MCF 10A (cell line): ENCODE measurements at regions not wholly inside any gene's neighbourhood (a gene's known extent, or its start where the extent isn't known, plus 50 kb on each side); places are given as distances from the start of the nearest gene placed in this dataset.

Source experiments
- BruUV-seq: library from RNA; stranded (reverse); fragments of 400-500 nt; replicated peaks from 2 replicates; lab custom pipeline; 2021; lab: Mats Ljungman, UMichigan
- CTCF ChIA-PET: fragments of 300-600 bp; sonication (Branson Sonifier 250); formaldehyde crosslinking; extraction: SDS; loops from one replicate; lab custom pipeline; 2021; ENCODE audit warnings: antibody characterized with exemption, inconsistent platforms; lab: Yijun Ruan, JAX
- POLR2A ChIA-PET: fragments of 300-600, 350-650 bp; sonication (Branson Sonifier 250); formaldehyde crosslinking; extraction: SDS; loops from one replicate; lab custom pipeline; 2020; ENCODE audit warnings: antibody characterized with exemption, inconsistent platforms; lab: Yijun Ruan, JAX
- DNase-seq: peaks from one replicate; pipeline ENCODE4 v3.0.0-alpha.2; 2018; ENCODE audit not compliant: unreplicated experiment
- H3K27ac Mint-ChIP-seq: one replicate; pipeline ENCODE4 v1.8.0; 2022; ENCODE audit warnings: mild to moderate bottlenecking, low read depth, mixed read lengths; ENCODE audit not compliant: unreplicated experiment
- H3K27me3 Mint-ChIP-seq: one replicate; pipeline ENCODE4 v1.8.0; 2022; ENCODE audit warnings: mixed read lengths; ENCODE audit not compliant: insufficient read depth, unreplicated experiment
- H3K36me3 Mint-ChIP-seq: one replicate; pipeline ENCODE4 v1.8.0; 2022; ENCODE audit warnings: mild to moderate bottlenecking, moderate library complexity, mixed read lengths; ENCODE audit not compliant: insufficient read depth, unreplicated experiment
- H3K4me1 Mint-ChIP-seq: one replicate; pipeline ENCODE4 v1.8.0; 2022; ENCODE audit warnings: mixed read lengths; ENCODE audit not compliant: insufficient read depth, unreplicated experiment
- H3K4me3 Mint-ChIP-seq: one replicate; pipeline ENCODE4 v1.8.0; 2022; ENCODE audit warnings: mild to moderate bottlenecking, moderate library complexity, mixed read lengths; ENCODE audit not compliant: unreplicated experiment
- H3K9me3 Mint-ChIP-seq: one replicate; pipeline ENCODE4 v1.8.0; 2022; ENCODE audit warnings: mixed read lengths; ENCODE audit not compliant: unreplicated experiment
- intact Hi-C: fragments of 100-400 bp; cut with micrococcal nuclease; formaldehyde crosslinking; loops from 2 replicates; pipeline ENCODE4 v1.14.1; 2022
- TF ChIP-seq, protein P1 (sequence below): fragments of 200-600 bp; IDR thresholded peaks from one replicate; pipeline ENCODE4 v1.8.0; 2022; ENCODE audit warnings: antibody characterized with exemption, mild to moderate bottlenecking; ENCODE audit not compliant: unreplicated experiment

DNA sequence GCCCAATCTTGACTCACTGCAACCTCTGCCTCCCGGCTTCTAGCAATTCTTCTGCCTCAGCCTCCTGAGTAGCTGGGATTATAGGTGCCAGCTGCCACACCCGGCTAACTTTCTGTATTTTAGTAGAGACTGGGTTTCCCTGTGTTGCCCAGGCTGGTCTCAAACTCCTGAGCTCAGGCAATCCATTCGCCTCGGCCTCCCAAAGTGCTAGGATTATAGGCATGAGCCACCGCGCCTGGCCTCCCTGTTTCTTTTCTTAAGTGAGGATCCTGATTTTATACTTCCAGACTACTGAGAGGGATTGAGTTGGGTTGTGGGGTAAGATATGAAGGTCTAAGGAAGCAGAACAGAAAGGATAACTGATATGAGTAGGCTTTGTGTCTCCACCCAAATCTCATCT lies 106.8 kb downstream of the CNTN3 start:
- H3K4me3 Mint-ChIP-seq = no peak overlapping the region
- DNase-seq = no peak
- BruUV-seq = no TSS peak
- no peak overlapping the region for H3K27ac Mint-ChIP-seq
- H3K27me3 Mint-ChIP-seq = no peaks in the 10 kb centered on the region
- TF ChIP-seq, protein P1, sequence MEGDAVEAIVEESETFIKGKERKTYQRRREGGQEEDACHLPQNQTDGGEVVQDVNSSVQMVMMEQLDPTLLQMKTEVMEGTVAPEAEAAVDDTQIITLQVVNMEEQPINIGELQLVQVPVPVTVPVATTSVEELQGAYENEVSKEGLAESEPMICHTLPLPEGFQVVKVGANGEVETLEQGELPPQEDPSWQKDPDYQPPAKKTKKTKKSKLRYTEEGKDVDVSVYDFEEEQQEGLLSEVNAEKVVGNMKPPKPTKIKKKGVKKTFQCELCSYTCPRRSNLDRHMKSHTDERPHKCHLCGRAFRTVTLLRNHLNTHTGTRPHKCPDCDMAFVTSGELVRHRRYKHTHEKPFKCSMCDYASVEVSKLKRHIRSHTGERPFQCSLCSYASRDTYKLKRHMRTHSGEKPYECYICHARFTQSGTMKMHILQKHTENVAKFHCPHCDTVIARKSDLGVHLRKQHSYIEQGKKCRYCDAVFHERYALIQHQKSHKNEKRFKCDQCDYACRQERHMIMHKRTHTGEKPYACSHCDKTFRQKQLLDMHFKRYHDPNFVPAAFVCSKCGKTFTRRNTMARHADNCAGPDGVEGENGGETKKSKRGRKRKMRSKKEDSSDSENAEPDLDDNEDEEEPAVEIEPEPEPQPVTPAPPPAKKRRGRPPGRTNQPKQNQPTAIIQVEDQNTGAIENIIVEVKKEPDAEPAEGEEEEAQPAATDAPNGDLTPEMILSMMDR = no peak
- intact Hi-C loops = no loop called here
- peaks cover 3% of the 10 kb centered on the region for H3K9me3 Mint-ChIP-seq
- CTCF ChIA-PET = no interaction called here
- no peaks in the 10 kb centered on the region for H3K4me1 Mint-ChIP-seq
- H3K36me3 Mint-ChIP-seq = no peaks in the 10 kb centered on the region
- POLR2A ChIA-PET = no interaction called here

DNA sequence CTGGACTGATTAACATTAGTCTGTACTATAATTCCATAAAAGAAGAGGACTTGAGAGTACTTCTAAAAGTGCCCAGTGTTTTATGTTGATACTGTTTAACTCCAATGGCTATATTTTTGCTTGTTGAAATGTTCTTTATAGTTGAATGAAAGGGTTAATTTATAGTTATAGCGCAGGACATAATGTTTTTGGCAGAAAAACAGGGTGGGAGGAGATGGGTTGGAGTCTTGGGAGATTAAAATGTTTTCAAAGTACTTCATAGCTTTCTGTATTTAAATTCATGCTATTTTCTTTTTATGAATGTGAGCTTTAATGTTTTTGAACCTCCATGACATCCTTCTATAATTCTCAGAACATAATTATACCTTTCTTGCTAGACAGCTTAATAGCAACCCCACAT lies 108.2 kb downstream of the CNTN3 start:
- POLR2A ChIA-PET = no interaction called here
- Mint-ChIP-seq H3K27me3 (no peaks in the 10 kb centered on the region), H3K9me3 (peaks cover 14% of the 10 kb centered on the region), H3K27ac (no peak overlapping the region), H3K4me1 (no peaks in the 10 kb centered on the region), H3K36me3 (no peaks in the 10 kb centered on the region), H3K4me3 (no peak overlapping the region)
- BruUV-seq = no TSS peak
- no peak for DNase-seq
- CTCF ChIA-PET = no interaction called here
- TF ChIP-seq, protein P1 = no peak
- intact Hi-C loops = no loop called here

DNA sequence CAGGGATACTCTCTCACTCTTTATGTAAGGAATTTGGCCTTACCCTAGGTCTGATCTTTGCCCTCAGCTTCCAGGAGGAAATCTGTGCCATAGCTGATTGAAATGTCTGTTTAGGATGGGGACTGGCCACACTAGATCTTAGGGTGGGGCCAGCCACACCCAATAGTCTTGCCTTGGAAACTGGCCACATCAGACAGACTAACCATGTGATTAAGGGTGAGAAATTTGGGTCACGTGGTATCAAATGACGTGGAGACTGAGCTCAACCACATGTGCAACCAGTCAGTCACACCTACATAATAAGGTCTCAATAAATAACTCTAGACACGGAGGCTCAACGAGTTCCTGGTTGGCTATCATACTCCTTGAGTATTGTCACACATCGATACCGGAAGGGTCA lies 113.5 kb downstream of the CNTN3 start:
- BruUV-seq = no TSS peak
- intact Hi-C loops = no loop called here
- H3K27ac Mint-ChIP-seq = no peak overlapping the region
- TF ChIP-seq, protein P1 = no peak
- no peaks in the 10 kb centered on the region for H3K27me3 Mint-ChIP-seq
- no peak for DNase-seq
- H3K4me1 Mint-ChIP-seq = no peaks in the 10 kb centered on the region
- POLR2A ChIA-PET = no interaction called here
- CTCF ChIA-PET = no interaction called here
- H3K9me3 Mint-ChIP-seq = peaks cover 14% of the 10 kb centered on the region
- H3K4me3 Mint-ChIP-seq = no peak overlapping the region
- no peaks in the 10 kb centered on the region for H3K36me3 Mint-ChIP-seq

DNA sequence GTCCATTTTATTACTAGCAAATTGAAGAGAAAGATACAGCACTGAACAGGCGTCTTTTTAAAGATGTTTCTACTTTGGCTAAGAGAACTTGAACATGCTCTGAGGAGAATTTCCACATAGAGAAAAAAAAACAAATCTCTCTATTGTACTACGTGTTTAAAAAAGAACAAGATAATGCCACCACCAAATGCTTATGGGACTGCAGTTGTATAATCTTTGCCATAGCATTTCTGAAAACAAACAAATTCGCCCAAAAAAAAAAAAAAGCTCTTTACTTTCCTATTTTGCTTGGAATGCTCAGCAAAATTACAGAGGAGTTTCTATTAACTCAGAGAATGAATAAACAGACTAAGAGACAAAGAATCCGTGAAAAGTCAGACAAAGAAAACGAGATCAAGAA lies 114.2 kb downstream of the CNTN3 start:
- ChIA-PET POLR2A (no interaction called here), CTCF (interaction anchor here (0.7 kb wide), 1 partner anchor 104 kb away, joined by 3 read pairs; no protein-coding TSS in a partner anchor)
- TF ChIP-seq, protein P1 = no peak
- H3K27ac Mint-ChIP-seq = no peak overlapping the region
- no peaks in the 10 kb centered on the region for H3K27me3 Mint-ChIP-seq
- no TSS peak for BruUV-seq
- intact Hi-C loops = no loop called here
- DNase-seq = no peak
- peaks cover 14% of the 10 kb centered on the region for H3K9me3 Mint-ChIP-seq
- H3K4me3 Mint-ChIP-seq = no peak overlapping the region
- no peaks in the 10 kb centered on the region for H3K4me1 Mint-ChIP-seq
- H3K36me3 Mint-ChIP-seq = no peaks in the 10 kb centered on the region
